Sigmoid colon (tissue), 4 donors: ENCODE measurements at regions not wholly inside any gene's neighbourhood (a gene's known extent, or its start where the extent isn't known, plus 50 kb on each side); places are given as distances from the start of the nearest gene placed in this dataset.

Experiments
- CTCF ChIP-seq, 4 experiments: fragments of 450-650 bp in 3 of 4; fragments of 200-600 bp in 1 of 4; IDR thresholded peaks; one replicate each; pipeline ENCODE4 v1.5.1; 2016 to 2019; ENCODE audit warnings: antibody characterized with exemption in 4 of 4, mild to moderate bottlenecking in 3 of 4, moderate library complexity in 2 of 4
- POLR2A ChIP-seq, 2 donors: fragments of 450-650 bp; IDR thresholded peaks; one replicate each; pipeline ENCODE4 v1.6.1; 2016; ENCODE audit warnings: antibody characterized with exemption in 2 of 2, mild to moderate bottlenecking in 2 of 2, moderate library complexity in 2 of 2
- POLR2AphosphoS5 ChIP-seq, 4 donors: sonication (generic); formaldehyde crosslinking; IDR thresholded peaks; one replicate each; pipeline ENCODE4 v1.6.1; 2017; ENCODE audit warnings: antibody characterized with exemption in 4 of 4

- no peak for TF ChIP-seq POLR2A (IDR thresholded peaks at IDR 0.05)
- no peak for TF ChIP-seq CTCF (IDR thresholded peaks at IDR 0.05)
- TF ChIP-seq POLR2AphosphoS5 (IDR thresholded peaks at IDR 0.05), result no peak
Observed at GRCh38 chr2:35104309-35104708, 1251.3 kb upstream of the CRIM1 start.
